CD4-positive, alpha-beta T cell (primary cell): ENCODE measurements at regions not wholly inside any gene's neighbourhood (a gene's known extent, or its start where the extent isn't known, plus 50 kb on each side); places are given as distances from the start of the nearest gene placed in this dataset.

Source experiments
- ATAC-seq: fragments of 200-7000 bp; cut with Tn5 transposase; one replicate; pipeline ENCODE4 v1.10.0; 2022; ENCODE audit warnings: mild to moderate bottlenecking; ENCODE audit not compliant: poor library complexity
- CTCF ChIA-PET: fragments of 350-600 bp; sonication (Branson Sonifier 250); formaldehyde crosslinking; loops from one replicate; lab custom pipeline; 2021; ENCODE audit warnings: antibody characterized with exemption, inconsistent platforms; lab: Charles Lee
- POLR2A ChIA-PET: fragments of 350-600 bp; sonication (Branson Sonifier 250); formaldehyde crosslinking; loops from one replicate; lab custom pipeline; 2021; ENCODE audit warnings: antibody characterized with exemption, inconsistent platforms; lab: Charles Lee
- DNase-seq, 14 experiments: peaks; one replicate each; pipeline ENCODE4 v3.0.0-alpha.2; 2013 to 2020; ENCODE audit warnings: mixed read lengths in 2 of 14
- H3K27ac ChIP-seq, 2 donors: one replicate each; pipeline versions ENCODE4 v1.5.1 to v1.7.0; 2013; ENCODE audit warnings: low read length in 2 of 2, low read depth in 1 of 2, mild to moderate bottlenecking in 1 of 2
- H3K27me3 ChIP-seq, 2 experiments: 1 replicate in 1 of 2; 2 replicates in 1 of 2; pipeline versions ENCODE4 v1.6.1 to v1.7.0; 2013; ENCODE audit warnings: low read length in 2 of 2, control low read depth in 1 of 2, mild to moderate bottlenecking in 1 of 2, moderate library complexity in 1 of 2; ENCODE audit not compliant: insufficient read depth in 2 of 2, control insufficient read depth in 1 of 2
- H3K36me3 ChIP-seq: one replicate; pipeline ENCODE4 v1.6.1; 2013; ENCODE audit warnings: low read length, control low read depth; ENCODE audit not compliant: insufficient read depth
- H3K4me1 ChIP-seq: one replicate; pipeline ENCODE4 v1.6.1; 2013; ENCODE audit warnings: low read length, control low read depth; ENCODE audit not compliant: insufficient read depth
- H3K4me3 ChIP-seq: one replicate; pipeline ENCODE4 v1.5.1; 2013; ENCODE audit warnings: mild to moderate bottlenecking, low read length, moderate library complexity
- H3K9me3 ChIP-seq, 2 experiments: 1 replicate in 1 of 2; 2 replicates in 1 of 2; pipeline versions ENCODE4 v1.6.1 to v1.7.0; 2013; ENCODE audit warnings: low read length in 2 of 2, mild to moderate bottlenecking in 2 of 2, control low read depth in 1 of 2, moderate library complexity in 1 of 2; ENCODE audit not compliant: control insufficient read depth in 1 of 2, insufficient read depth in 1 of 2
- H3K27ac Mint-ChIP-seq: one replicate; pipeline ENCODE4 v1.8.0; 2020; ENCODE audit warnings: mixed read lengths
- H3K27me3 Mint-ChIP-seq: one replicate; pipeline ENCODE4 v1.8.0; 2021; ENCODE audit warnings: mixed read lengths
- H3K36me3 Mint-ChIP-seq: one replicate; pipeline ENCODE4 v1.8.0; 2021; ENCODE audit warnings: low read depth, mixed read lengths
- H3K4me1 Mint-ChIP-seq: one replicate; pipeline ENCODE4 v1.8.0; 2021; ENCODE audit warnings: low read depth, mixed read lengths
- H3K4me3 Mint-ChIP-seq: one replicate; pipeline ENCODE4 v1.8.0; 2020; ENCODE audit warnings: mild to moderate bottlenecking, mixed read lengths
- H3K9me3 Mint-ChIP-seq: one replicate; pipeline ENCODE4 v1.8.0; 2020; ENCODE audit warnings: mixed read lengths
- intact Hi-C, 2 experiments: fragments of 100-400 bp; cut with DNase I in 1 of 2; cut with micrococcal nuclease in 1 of 2; formaldehyde crosslinking; loops; one replicate each; pipeline versions ENCODE4 v1.15.1 to v1.9.0; 2023 to 2025; cut with DNase I, micrococcal nuclease
- TF ChIP-seq, protein P1 (sequence below): fragments of 200-600 bp; IDR thresholded peaks from one replicate; pipeline ENCODE4 v1.8.0; 2022; ENCODE audit warnings: antibody characterized with exemption, mild to moderate bottlenecking

DNA sequence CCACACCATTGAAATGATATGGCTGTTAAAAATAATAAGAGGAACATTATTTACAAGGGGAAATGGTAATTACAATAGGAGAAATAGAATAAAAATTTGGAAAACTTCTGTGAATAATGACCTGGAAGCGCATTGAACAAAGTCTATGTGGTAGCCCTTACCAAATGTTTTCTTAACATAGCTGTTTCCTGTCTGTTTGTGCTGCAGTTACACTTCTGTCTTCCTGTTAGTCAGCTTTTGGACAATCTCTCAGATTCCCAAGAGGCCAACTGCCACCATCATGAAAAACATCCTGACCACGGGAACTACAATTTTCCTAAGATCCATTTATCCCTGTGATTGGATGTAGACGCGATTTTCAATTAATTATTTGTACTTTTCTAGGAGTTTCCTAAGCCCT, 754.4 kb upstream of the MARCKS start:
- DNase-seq (no peak), ATAC-seq (no peak)
- Histone ChIP-seq H3K27me3 (no peaks in the 10 kb centered on the region), H3K9me3 (no peaks in the 10 kb centered on the region), H3K4me1 (no peaks in the 10 kb centered on the region), H3K36me3 (no peaks in the 10 kb centered on the region), H3K4me3 (no peak overlapping the region), H3K27ac (no peak overlapping the region)
- Mint-ChIP-seq H3K4me1 (no peaks in the 10 kb centered on the region), H3K36me3 (no peaks in the 10 kb centered on the region), H3K4me3 (no peak overlapping the region), H3K9me3 (peaks cover 6% of the 10 kb centered on the region), H3K27me3 (no peaks in the 10 kb centered on the region), H3K27ac (no peak overlapping the region)
- POLR2A ChIA-PET, result no interaction called here
- intact Hi-C loops, result no loop called here
- TF ChIP-seq, protein P1, sequence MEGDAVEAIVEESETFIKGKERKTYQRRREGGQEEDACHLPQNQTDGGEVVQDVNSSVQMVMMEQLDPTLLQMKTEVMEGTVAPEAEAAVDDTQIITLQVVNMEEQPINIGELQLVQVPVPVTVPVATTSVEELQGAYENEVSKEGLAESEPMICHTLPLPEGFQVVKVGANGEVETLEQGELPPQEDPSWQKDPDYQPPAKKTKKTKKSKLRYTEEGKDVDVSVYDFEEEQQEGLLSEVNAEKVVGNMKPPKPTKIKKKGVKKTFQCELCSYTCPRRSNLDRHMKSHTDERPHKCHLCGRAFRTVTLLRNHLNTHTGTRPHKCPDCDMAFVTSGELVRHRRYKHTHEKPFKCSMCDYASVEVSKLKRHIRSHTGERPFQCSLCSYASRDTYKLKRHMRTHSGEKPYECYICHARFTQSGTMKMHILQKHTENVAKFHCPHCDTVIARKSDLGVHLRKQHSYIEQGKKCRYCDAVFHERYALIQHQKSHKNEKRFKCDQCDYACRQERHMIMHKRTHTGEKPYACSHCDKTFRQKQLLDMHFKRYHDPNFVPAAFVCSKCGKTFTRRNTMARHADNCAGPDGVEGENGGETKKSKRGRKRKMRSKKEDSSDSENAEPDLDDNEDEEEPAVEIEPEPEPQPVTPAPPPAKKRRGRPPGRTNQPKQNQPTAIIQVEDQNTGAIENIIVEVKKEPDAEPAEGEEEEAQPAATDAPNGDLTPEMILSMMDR, result no peak
- CTCF ChIA-PET, result no interaction called here

DNA sequence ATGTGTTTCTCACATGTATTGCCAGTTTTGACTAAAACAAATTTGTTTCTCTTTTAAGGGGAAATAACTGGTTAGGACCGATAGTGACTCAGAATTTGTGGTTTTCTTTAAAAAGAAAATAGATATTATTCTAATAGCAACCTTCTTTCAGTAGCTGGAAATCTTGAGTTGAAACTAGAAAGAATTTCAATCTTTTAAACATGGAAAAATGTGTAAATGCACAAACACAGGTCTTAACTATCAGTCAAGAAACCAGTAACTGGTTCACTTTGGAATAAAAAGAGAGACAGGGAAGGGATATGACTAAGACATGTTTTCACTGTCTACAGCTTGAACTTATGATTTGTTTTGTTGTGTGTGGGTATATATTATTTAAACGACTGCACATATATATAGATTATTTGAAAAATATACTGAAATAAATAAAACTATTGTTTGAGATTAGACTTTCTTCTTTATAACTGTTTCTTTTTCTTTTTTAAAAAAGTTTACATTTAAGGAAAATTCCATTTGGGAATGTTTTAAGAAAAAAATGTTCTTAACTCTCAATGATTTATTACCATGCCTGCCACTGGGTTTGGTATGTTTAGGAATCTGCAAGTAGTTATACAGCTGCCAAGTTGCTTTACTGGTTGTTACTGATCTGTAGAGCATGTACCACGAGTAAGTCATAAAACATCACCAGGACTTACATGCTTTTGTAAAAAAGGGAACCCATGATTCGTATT, 753.3 kb upstream of the MARCKS start:
- Histone ChIP-seq H3K4me3 (no peak overlapping the region), H3K36me3 (no peaks in the 10 kb centered on the region), H3K9me3 (no peaks in the 10 kb centered on the region), H3K27ac (no peak overlapping the region), H3K4me1 (no peaks in the 10 kb centered on the region), H3K27me3 (no peaks in the 10 kb centered on the region)
- Mint-ChIP-seq H3K9me3 (peaks cover 7% of the 10 kb centered on the region), H3K4me3 (no peak overlapping the region), H3K4me1 (no peaks in the 10 kb centered on the region), H3K27ac (no peak overlapping the region), H3K36me3 (no peaks in the 10 kb centered on the region), H3K27me3 (no peaks in the 10 kb centered on the region)
- ATAC-seq, result no peak
- TF ChIP-seq, protein P1, result no peak
- DNase-seq, result no peak
- POLR2A ChIA-PET, result interaction anchor here (0.5 kb wide), 1 partner anchor 358 kb away, joined by 3 read pairs; no protein-coding TSS in a partner anchor
- CTCF ChIA-PET, result no interaction called here
- intact Hi-C loops, result no loop called here

DNA sequence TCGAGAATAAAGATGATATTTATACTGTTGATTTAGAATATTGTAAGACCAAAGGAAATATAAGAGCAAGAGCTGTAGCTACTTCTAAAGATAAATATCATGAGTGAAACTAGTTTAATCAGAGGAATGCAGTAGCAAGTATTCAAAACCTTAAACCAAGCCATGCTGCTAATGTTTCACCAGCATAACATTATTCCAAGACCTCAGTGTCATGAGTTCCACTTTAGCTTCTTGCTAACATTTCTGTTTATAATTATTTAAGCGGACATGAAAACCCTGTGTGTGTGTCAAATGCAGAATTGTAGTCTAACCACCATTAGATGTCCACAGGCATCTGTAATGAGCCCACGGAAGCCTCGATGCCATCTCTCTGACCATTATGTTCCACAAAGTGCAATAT, 752.6 kb upstream of the MARCKS start:
- no peak overlapping the region for H3K4me3 ChIP-seq
- Mint-ChIP-seq H3K9me3 (peaks cover 7% of the 10 kb centered on the region), H3K4me1 (no peaks in the 10 kb centered on the region), H3K27ac (no peak overlapping the region), H3K4me3 (no peak overlapping the region), H3K27me3 (no peaks in the 10 kb centered on the region), H3K36me3 (no peaks in the 10 kb centered on the region)
- intact Hi-C loops, result no loop called here
- no peaks in the 10 kb centered on the region for H3K27me3 ChIP-seq
- DNase-seq (no peak), ATAC-seq (no peak)
- no peak overlapping the region for H3K27ac ChIP-seq
- no peaks in the 10 kb centered on the region for H3K4me1 ChIP-seq
- no peaks in the 10 kb centered on the region for H3K36me3 ChIP-seq
- TF ChIP-seq, protein P1, result no peak
- CTCF ChIA-PET, result no interaction called here
- POLR2A ChIA-PET, result no interaction called here
- H3K9me3 ChIP-seq, result no peaks in the 10 kb centered on the region
